Skeletal muscle tissue (tissue), 3 donors: ENCODE measurements at regions not wholly inside any gene's neighbourhood (a gene's known extent, or its start where the extent isn't known, plus 50 kb on each side); places are given as distances from the start of the nearest gene placed in this dataset.

Source experiments
- H3K27ac ChIP-seq: one replicate; pipeline ENCODE4 v1.7.0; 2013; ENCODE audit warnings: mild to moderate bottlenecking, low read depth, low read length, inconsistent platforms
- H3K27me3 ChIP-seq, 3 donors: one replicate each; pipeline ENCODE4 v1.7.0; 2013; ENCODE audit warnings: low read length in 3 of 3; ENCODE audit not compliant: control insufficient read depth in 3 of 3, insufficient read depth in 3 of 3
- H3K36me3 ChIP-seq, 3 donors: one replicate each; pipeline ENCODE4 v1.7.0; 2013; ENCODE audit warnings: low read length in 3 of 3; ENCODE audit not compliant: control insufficient read depth in 3 of 3, insufficient read depth in 3 of 3
- H3K4me1 ChIP-seq, 3 donors: one replicate each; pipeline ENCODE4 v1.7.0; 2013; ENCODE audit warnings: low read length in 3 of 3, mild to moderate bottlenecking in 3 of 3; ENCODE audit not compliant: control insufficient read depth in 3 of 3, insufficient read depth in 3 of 3
- H3K4me3 ChIP-seq, 3 donors: one replicate each; pipeline ENCODE4 v1.7.0; 2013; ENCODE audit warnings: low read length in 3 of 3
- H3K9ac ChIP-seq, 3 donors: one replicate each; pipeline ENCODE4 v1.7.0; 2013; ENCODE audit warnings: low read length in 3 of 3, mild to moderate bottlenecking in 3 of 3, moderate library complexity in 2 of 3, low read depth in 1 of 3
- H3K9me3 ChIP-seq, 3 donors: one replicate each; pipeline ENCODE4 v1.7.0; 2013; ENCODE audit warnings: low read length in 3 of 3; ENCODE audit not compliant: control insufficient read depth in 3 of 3
- donor health status: Osteomylitis.

DNA sequence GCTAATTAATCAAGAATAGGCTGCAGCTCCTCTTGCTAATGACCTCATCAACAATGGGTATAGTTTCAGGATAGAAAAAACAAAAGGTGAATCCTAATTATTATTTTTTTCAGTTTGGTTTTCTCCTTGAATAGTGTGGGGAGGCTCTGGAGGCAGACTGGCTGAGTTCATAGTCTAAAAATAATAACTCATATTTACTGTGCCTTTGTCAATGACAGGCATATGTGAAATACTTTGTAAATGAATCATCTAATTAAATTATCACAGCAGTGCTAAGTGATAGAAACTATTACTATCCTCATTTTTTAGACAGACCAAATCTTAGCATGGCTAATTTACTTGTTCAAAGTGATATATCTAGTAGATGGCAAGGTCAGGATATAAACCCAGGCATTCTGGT lies 1261.0 kb upstream of the SLC10A2 start:
- Histone ChIP-seq H3K4me3 (no peak overlapping the region), H3K27me3 (no peaks in the 10 kb centered on the region), H3K36me3 (no peaks in the 10 kb centered on the region), H3K4me1 (no peaks in the 10 kb centered on the region), H3K9me3 (no peaks in the 10 kb centered on the region), H3K27ac (no peak overlapping the region), H3K9ac (no peak overlapping the region)

DNA sequence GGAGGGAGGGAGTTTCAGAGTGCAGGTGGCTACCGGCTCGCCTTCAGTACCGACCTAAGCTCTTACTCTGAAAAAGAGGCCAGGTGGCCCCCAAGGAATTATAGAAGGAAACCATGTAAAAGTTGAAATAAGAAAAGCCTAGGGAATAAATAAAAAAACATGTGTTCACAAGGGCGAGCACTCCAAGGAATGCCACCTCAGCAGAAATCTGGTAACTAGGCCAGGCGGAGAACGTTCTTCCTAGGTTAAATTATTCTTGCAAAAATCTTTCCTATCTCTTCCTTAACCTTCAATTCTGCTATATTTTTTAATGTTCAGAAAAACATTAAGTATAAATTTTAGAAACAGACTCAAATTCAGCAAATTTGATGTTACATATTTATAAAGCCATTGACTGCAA lies 1260.3 kb upstream of the SLC10A2 start:
- no peaks in the 10 kb centered on the region for H3K9me3 ChIP-seq

DNA sequence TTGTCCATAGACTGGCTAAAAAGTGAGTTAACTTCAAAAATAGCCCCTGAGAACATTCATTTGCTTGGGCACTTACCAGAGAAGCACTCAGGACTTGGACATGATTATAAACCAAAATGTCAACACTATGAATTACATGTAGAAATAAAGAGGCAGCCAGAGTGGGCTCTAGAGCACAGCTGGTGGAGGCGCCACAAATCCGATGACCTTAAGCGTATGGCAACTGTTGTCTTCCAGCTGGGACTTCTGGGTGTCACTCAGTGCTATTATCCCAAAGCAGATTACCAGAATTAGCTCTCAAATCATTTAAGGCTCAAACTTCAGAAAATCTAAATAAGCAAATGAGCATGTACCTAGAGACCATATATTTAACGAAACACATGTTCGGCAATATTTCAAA lies 1255.5 kb upstream of the SLC10A2 start:
- no peak overlapping the region for H3K9ac ChIP-seq
- no peaks in the 10 kb centered on the region for H3K36me3 ChIP-seq
- H3K4me1 ChIP-seq = no peaks in the 10 kb centered on the region
- H3K4me3 ChIP-seq = no peak overlapping the region
- H3K27me3 ChIP-seq = no peaks in the 10 kb centered on the region
- no peak overlapping the region for H3K27ac ChIP-seq
- H3K9me3 ChIP-seq = no peaks in the 10 kb centered on the region

More for the DNA sequence above, 1260.3 kb upstream of the SLC10A2 start:
- Histone ChIP-seq H3K27me3 (no peaks in the 10 kb centered on the region), H3K4me1 (no peaks in the 10 kb centered on the region), H3K27ac (no peak overlapping the region), H3K4me3 (no peak overlapping the region), H3K36me3 (no peaks in the 10 kb centered on the region), H3K9ac (no peak overlapping the region)

DNA sequence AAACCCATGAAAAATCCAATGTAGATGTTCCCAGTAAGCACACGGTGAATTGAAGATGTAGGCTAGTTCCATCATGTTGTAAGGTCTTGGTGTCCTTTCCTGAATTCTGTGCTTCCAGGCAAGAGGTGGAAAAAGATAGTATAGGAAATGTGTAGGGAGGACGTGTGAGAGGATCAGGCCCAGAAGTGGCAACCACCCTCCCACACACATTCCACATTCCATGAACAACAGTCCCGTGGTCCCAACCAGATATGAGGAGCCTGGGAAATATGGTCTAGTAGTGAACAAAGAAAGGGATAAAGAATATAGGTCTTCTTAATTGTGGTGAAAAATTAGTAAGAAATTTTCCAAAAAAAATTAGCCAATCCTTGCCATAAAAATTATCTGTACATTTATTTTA lies 1254.2 kb upstream of the SLC10A2 start:
- no peaks in the 10 kb centered on the region for H3K9me3 ChIP-seq
- no peak overlapping the region for H3K9ac ChIP-seq
- no peaks in the 10 kb centered on the region for H3K36me3 ChIP-seq
- H3K27me3 ChIP-seq = no peaks in the 10 kb centered on the region
- no peak overlapping the region for H3K27ac ChIP-seq
- no peaks in the 10 kb centered on the region for H3K4me1 ChIP-seq
- no peak overlapping the region for H3K4me3 ChIP-seq

DNA sequence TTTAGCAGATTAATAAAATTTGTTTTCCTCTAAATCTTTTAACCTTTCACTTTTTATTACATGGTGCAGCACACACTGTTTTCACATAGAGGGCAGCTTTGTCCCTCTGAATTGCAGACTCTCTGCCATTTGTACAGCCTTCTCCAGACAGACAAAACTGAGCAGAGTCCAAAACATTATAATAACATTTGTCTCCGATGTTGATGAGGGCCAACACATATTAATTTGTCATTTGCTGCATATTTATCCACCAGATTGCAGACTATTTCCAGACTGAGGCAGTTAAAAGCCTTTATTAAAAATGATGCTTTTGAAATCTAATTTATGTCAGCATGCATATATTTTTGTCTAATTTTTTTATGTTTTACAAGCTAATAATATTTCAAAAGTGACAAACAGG lies 1251.9 kb upstream of the SLC10A2 start:
- Histone ChIP-seq H3K9ac (no peak overlapping the region), H3K27me3 (no peaks in the 10 kb centered on the region), H3K4me1 (no peaks in the 10 kb centered on the region), H3K4me3 (no peak overlapping the region), H3K36me3 (no peaks in the 10 kb centered on the region), H3K27ac (no peak overlapping the region), H3K9me3 (no peaks in the 10 kb centered on the region)

DNA sequence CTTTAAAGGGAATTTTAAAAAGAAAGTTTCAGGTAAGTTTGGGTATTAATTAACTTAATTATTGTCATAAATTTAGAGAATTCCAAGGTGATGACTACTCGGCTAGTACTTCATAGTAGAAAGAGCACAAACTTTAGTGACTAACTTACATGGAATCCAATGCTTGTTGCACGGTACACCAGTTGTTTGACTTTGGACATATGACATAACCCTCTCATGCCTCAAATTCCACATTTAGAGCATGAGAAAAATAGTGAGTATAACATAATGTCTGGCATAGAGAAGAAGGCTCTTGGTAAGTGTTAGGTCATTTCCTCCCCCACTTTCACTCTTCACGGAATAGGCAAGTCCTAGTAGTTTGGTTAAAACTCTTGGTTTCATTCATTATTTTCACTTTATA lies 1249.4 kb upstream of the SLC10A2 start:
- no peak overlapping the region for H3K9ac ChIP-seq
- H3K9me3 ChIP-seq = no peaks in the 10 kb centered on the region
- no peaks in the 10 kb centered on the region for H3K4me1 ChIP-seq
- no peak overlapping the region for H3K4me3 ChIP-seq
- H3K36me3 ChIP-seq = no peaks in the 10 kb centered on the region
- H3K27me3 ChIP-seq = no peaks in the 10 kb centered on the region
- H3K27ac ChIP-seq = no peak overlapping the region

DNA sequence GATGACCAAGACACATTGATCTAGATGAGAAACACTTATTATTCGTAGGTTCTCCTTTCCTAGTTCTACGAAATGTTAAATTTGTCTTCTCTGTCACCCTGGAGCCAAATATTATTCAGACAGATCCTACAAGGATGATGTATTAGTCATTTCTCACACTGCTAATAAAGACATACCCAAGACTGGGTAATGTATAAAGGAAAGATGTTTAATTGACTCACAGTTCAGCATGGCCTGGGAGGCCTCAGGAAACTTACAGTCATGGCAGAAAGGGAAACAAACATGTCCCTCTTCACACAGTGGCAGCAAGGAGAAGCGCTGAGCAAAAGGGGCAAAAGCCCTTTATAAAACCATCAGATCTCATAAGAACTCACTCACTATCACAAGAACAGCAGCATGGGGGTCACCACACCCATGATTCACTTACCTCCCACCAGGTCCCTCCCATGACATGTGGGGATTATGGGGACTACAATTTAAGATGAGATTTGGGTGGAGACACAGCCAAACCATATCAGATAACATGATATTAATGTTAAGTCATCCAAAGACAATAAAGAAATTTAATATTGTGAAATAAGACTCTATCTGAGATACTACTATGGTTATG lies 1248.8 kb upstream of the SLC10A2 start:
- no peaks in the 10 kb centered on the region for H3K36me3 ChIP-seq
- no peak overlapping the region for H3K4me3 ChIP-seq
- no peak overlapping the region for H3K9ac ChIP-seq
- H3K4me1 ChIP-seq = no peaks in the 10 kb centered on the region
- no peaks in the 10 kb centered on the region for H3K9me3 ChIP-seq
- no peak overlapping the region for H3K27ac ChIP-seq
- H3K27me3 ChIP-seq = no peaks in the 10 kb centered on the region

DNA sequence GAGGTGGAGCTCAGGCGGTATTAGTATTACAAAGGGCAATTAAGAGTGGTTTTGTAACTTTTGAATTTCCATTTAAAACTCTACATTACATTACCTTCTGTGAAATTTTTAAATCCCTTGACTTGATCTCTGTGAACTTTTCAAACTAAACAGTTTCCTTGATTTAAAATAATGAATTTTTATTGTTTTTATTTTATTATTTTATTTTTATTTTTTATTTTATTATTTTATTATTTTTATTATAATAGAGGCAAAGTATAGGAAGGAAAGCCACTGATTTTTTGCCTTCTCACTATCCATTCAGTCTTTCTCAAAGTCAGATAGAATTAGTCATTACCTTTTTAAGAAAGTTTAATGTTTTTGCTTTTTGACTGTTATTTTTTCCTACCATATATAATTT lies 1248.1 kb upstream of the SLC10A2 start:
- Histone ChIP-seq H3K36me3 (no peaks in the 10 kb centered on the region), H3K27me3 (no peaks in the 10 kb centered on the region), H3K9ac (no peak overlapping the region), H3K27ac (no peak overlapping the region), H3K4me3 (no peak overlapping the region), H3K9me3 (no peaks in the 10 kb centered on the region), H3K4me1 (no peaks in the 10 kb centered on the region)

DNA sequence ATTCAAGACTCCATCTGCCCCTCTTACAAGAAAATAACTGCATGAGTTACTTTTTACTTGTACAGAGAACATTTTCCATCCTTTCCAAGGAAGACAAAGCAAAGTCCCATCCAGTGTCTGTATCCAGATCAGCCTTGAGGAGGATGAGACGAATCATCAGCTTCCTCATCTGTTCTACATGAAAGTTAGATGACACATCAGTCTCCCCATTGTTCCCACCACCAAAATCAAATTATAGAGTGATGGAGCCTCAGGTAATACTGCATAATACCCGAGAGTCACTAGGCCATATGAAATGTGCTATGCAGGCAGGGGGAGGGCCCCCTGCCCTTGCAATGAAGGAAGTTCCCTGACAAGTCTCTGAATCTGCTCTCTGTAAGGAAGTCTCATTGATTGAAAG lies 1244.6 kb upstream of the SLC10A2 start:
- H3K27ac ChIP-seq = no peak overlapping the region
- no peaks in the 10 kb centered on the region for H3K4me1 ChIP-seq
- no peak overlapping the region for H3K9ac ChIP-seq
- H3K36me3 ChIP-seq = no peaks in the 10 kb centered on the region
- H3K27me3 ChIP-seq = no peaks in the 10 kb centered on the region
- no peak overlapping the region for H3K4me3 ChIP-seq
- no peaks in the 10 kb centered on the region for H3K9me3 ChIP-seq

DNA sequence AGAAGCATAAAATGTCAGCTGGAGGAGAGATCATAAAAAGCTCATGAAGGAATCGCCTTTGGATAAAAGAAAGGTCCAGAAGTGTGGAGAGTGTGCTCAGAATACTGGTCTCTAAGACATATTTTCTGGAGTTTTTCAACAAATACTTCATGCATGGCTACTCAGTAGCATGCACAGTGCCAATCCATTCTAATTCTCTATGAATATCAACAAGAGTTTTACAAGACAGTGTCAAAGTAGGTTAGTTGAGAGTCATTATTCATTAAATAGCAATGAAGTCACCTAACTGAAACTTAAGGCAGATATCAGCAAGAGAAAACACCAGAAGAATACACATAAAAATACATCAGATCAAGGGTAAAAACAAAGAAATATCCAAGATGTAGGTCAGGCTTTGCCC lies 1243.2 kb upstream of the SLC10A2 start:
- Histone ChIP-seq H3K36me3 (no peaks in the 10 kb centered on the region), H3K4me1 (no peaks in the 10 kb centered on the region), H3K9ac (no peak overlapping the region), H3K27ac (no peak overlapping the region), H3K9me3 (no peaks in the 10 kb centered on the region), H3K4me3 (no peak overlapping the region), H3K27me3 (no peaks in the 10 kb centered on the region)
